Fibroblast of skin of right quadriceps (primary cell): ENCODE measurements at regions not wholly inside any gene's neighbourhood (a gene's known extent, or its start where the extent isn't known, plus 50 kb on each side); places are given as distances from the start of the nearest gene placed in this dataset.
"Not testable (repeated sequence)": the region's sequence is repeated elsewhere in the genome, so short reads cannot be mapped to it uniquely, and the experiment has no call there.

Experiments
- DNase-seq: peaks from one replicate; pipeline ENCODE4 v3.0.0-alpha.2; 2013

- DNase-seq: peak; percentile 12
Measured at GRCh38 chr1:207243442-207244408, 77.8 kb upstream of the CD55 start.

- DNase-seq: no peak
Measured at GRCh38 chr1:207244409-207244801, 77.1 kb upstream of the CD55 start.

GRCh38 chr1:207245124-207245523, 76.4 kb upstream of the CD55 start:
- DNase-seq: no peak

- DNase-seq: no peak
Measured at GRCh38 chr1:207248544-207249198, 72.8 kb upstream of the CD55 start.

- DNase-seq: no peak
Measured at GRCh38 chr1:207250431-207250830, 71.0 kb upstream of the CD55 start.

GRCh38 chr1:207251066-207251465, 70.4 kb upstream of the CD55 start:
- DNase-seq: no peak

GRCh38 chr1:207256869-207257268, 64.6 kb upstream of the CD55 start:
- DNase-seq: no peak

GRCh38 chr1:207259391-207259790, 62.1 kb upstream of the CD55 start:
- peak; percentile 10 for DNase-seq

GRCh38 chr1:207261971-207262370, 59.5 kb upstream of the CD55 start:
- no peak for DNase-seq

GRCh38 chr1:207262891-207263290, 58.6 kb upstream of the CD55 start:
- DNase-seq: not testable (repeated sequence)

GRCh38 chr1:207264663-207265252, 56.7 kb upstream of the CD55 start:
- DNase-seq: no peak

GRCh38 chr1:207268337-207268736, 53.1 kb upstream of the CD55 start:
- DNase-seq: no peak

- DNase-seq: no peak
Measured at GRCh38 chr1:207268753-207269511, 52.5 kb upstream of the CD55 start.
